GM12892 (cell line): ENCODE measurements at regions not wholly inside any gene's neighbourhood (a gene's known extent, or its start where the extent isn't known, plus 50 kb on each side); places are given as distances from the start of the nearest gene placed in this dataset.
"Not testable (repeated sequence)": the region's sequence is repeated elsewhere in the genome, so short reads cannot be mapped to it uniquely, and the experiment has no call there.

Experiments
- DNase-seq: peaks from one replicate; pipeline ENCODE4 v3.0.0; 2011; ENCODE audit not compliant: insufficient read length
- FAIRE-seq: peaks from 2 replicates; lab custom pipeline; 2011; peaks lifted over from hg19 to GRCh38; lab: Jason Lieb, UNC
- POLR2A ChIP-seq: IDR thresholded peaks from 2 replicates; pipeline ENCODE4 v1.6.1; 2011; ENCODE audit warnings: low read depth, low read length, control low read depth
- POLR2AphosphoS5 ChIP-seq: IDR thresholded peaks from 2 replicates; pipeline ENCODE4 v1.6.1; 2011; ENCODE audit warnings: low read depth, low read length, control low read depth
- TAF1 ChIP-seq: IDR thresholded peaks from 2 replicates; pipeline ENCODE4 v1.6.1; 2011; ENCODE audit warnings: low read depth, mild to moderate bottlenecking, control low read depth, low read length, borderline replicate concordance

DNA sequence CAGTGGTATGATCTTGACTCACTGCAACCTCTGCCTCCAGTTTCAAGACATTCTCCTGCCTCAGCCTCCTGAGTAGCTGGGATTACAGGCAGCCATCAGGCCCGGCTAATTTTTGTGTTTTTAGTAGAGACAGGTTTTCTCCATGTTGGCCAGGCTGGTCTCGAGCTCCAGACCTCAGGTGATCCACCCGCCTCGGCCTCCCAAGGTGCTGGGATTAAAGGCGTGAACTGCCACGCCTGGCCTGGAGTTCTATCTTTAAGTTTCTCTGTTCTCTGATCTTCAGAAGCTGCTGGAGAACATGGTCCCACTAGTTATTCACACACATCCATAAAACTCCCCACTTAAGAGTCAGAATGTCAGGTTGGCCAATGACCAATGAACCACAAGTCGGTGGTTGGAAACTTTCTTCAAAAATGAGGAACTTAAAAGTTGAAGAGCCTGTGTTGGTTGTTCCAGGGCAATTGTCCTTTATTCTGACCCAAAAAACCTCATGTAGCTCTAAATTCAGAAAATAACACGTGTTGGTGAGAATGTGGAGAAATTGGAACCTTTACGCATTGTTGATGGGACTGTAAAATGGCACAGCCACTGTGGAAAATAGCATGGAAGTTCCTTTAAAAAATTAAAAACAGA is 55.9 kb upstream of the PIK3CB start:
- FAIRE-seq (peak; percentile 79), DNase-seq (no peak)

DNA sequence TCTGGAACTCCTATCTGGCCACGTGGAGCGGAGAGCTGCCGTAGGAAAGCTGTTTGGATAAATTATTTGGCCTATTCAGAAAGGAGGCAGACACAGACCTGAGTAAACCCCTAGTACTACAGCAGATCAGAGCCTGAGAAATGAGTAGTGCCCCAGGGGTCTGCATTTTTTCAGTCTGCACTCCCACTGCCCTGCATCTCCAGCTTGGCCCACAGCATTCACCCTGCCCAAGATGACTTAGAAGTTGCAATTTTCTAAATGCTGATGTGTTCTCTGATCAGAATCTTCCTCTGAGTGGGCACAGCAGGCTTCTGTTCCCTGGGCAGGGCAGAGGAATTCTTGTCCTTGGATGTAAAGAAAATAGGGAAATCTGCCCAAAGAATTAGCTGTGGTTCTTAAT is 55.1 kb upstream of the PIK3CB start:
- no peak for TF ChIP-seq POLR2A
- no peak for TF ChIP-seq POLR2AphosphoS5
- no peak for TF ChIP-seq TAF1
- DNase-seq (no peak), FAIRE-seq (no peak)

More for the DNA sequence above, 55.9 kb upstream of the PIK3CB start:
- TF ChIP-seq POLR2AphosphoS5 = no peak
- TF ChIP-seq TAF1 = no peak
- TF ChIP-seq POLR2A = no peak

DNA sequence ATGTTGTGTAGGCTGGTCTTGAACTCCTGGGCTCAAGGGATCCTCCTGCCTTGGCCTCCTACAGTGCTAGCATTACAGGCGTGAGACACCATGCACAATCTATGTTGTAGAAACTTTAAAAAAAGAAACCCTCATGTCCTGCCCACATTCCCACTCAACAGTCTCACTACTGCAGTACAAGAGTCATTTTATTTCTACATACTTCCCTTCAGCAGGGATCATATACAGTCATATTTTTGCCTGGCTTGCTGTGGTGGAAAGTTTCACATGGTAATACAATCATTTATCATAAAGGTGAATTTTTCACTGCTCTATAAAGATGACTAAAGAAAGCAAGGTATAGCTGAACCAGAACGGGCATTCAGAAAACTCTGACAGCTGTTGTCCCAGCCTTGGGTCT is 53.8 kb upstream of the PIK3CB start:
- no peak for DNase-seq
- TF ChIP-seq TAF1 = no peak
- no peak for TF ChIP-seq POLR2AphosphoS5
- TF ChIP-seq POLR2A = no peak
- no peak for FAIRE-seq

DNA sequence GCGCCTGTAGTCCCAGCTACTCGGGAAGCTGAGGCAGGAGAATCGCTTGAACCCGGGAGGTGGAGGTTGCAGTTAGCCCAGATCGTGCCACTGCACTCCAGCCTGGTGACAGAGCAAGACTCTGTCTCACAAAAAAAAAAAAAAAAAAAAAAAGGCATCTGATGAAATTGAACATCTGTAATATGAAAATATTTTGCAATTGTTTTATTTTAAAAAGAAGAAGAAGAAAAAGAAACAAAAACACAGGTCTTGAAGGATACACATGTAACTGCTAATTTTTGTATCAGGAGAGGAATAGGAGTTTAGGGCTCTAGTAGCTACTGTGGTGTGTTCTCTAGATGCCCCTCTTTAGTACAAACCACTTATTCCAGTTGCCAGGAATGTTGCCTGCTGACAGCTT is 51.4 kb upstream of the PIK3CB start:
- not testable (repeated sequence) for DNase-seq, FAIRE-seq
